A673 (cell line): ENCODE measurements at regions not wholly inside any gene's neighbourhood (a gene's known extent, or its start where the extent isn't known, plus 50 kb on each side); places are given as distances from the start of the nearest gene placed in this dataset.

Experiments used
- CTCF ChIP-seq: fragments of 300-800, 200-600 bp; sonication (generic); conservative IDR thresholded peaks from 2 replicates; pipeline ENCODE4 v1.5.1; 2017; ENCODE audit warnings: low read depth, mild to moderate bottlenecking, antibody characterized with exemption, low read length, moderate library complexity, mixed read lengths
- EZH2 ChIP-seq: fragments of 200-600 bp; sonication (generic); IDR thresholded peaks from 2 replicates; pipeline ENCODE4 v1.6.1; 2017; ENCODE audit warnings: borderline replicate concordance, low read depth, mild to moderate bottlenecking, mixed read lengths, antibody characterized with exemption, low read length; ENCODE audit not compliant: poor library complexity, severe bottlenecking

- TF ChIP-seq CTCF (no peak), EZH2 (no peak)
Measured at GRCh38 chr10:45246522-45246921, 68.9 kb downstream of the OR13A1 start.
